Fibroblast of the conjunctiva (primary cell): ENCODE measurements at regions not wholly inside any gene's neighbourhood (a gene's known extent, or its start where the extent isn't known, plus 50 kb on each side); places are given as distances from the start of the nearest gene placed in this dataset.

Source experiments
- DNase-seq: peaks from one replicate; pipeline ENCODE4 v3.0.0-alpha.2; 2010; ENCODE audit warnings: low read depth

DNA sequence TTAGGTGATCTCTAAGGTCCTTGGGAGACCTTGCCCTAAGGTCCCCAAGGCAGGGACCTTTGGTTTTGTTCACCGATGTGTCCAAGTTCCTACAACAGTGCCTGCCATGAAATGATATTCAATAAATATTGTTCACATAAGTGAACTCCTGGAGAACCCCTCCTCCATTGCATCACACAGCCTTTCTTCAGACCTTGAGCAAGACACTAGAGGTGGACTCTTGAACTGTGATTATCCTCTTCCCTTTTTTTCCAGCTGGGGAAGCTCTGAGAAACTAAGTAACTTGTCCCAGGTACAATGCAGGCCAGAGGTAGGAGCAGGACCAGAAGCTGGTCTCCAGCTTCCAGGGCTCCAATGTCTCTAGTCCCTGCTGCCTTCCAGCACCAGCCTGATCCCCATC, 76.6 kb upstream of the LMO1 start:
- DNase-seq, result no peak

DNA sequence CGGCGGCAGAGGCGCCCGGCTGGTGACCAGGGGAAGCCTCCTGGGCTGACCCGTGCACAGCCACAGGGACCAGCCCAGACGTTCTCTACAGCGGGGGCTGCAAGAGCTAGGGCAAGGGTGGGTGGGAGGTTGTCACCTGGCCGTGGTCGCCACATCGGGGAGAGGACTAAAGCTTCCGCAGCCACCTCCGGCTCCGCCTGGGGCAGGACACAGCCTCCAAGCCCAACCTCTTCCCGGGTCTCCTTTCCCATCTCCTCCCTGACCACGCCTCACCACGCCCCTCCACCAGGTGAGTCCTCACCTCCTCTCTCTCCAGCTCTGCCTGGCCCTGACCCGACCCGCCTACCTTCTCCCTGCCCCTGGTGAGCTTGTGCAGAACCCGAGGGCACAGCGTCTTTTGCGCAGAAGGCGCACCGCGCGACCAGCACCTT, 75.9 kb upstream of the LMO1 start:
- DNase-seq, result no peak

DNA sequence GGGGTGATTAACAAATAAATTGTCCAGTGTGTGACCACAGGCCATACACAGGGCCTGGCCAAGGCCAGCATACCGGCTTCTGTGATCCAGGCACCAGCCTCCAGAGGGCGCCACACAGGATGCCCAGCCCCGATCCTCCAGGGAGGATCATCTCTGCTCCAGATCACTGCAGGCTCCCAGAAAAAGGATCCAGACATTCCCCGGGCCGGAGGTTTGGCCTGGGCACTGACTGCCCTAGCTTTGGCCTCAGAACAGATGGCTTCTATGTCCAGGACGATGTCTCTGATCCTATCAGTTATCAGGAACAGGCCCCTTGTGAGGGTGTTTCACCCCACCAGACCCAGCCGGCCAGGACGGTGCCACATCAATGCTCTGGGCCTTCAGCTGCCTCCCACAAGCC, 74.5 kb upstream of the LMO1 start:
- no peak for DNase-seq

DNA sequence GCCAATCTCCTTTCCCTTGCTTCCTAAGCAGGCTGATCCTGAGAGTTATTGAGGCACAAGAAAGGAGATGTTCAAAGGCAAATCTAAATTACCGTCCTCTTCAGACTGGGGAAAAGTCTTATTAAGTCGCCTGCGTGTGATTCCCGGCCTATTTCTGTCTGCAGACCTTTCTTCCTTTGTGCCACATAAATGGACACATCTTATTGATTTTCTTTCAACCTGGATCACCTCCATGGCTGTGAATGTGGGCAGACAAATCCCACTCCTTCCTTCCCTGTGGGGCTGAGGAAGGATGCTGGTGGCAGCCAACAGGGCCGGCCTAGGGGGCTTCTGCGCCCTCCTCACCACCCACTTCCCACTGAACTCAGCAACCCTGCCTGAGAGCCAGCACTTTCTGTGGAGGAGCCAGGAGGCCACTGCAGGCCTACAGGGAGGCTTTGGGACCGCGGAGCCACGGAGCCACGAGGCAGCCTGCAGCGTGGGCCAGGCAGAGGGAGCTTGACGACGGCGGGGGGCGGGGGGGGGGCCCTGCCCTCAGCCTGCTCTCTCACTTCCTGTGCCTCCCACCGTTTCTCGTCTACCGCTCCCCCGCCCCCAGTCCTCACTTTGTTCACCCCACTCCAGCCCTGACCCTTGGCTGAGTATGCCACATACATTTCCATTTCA, 73.6 kb upstream of the LMO1 start:
- DNase-seq, result no peak

DNA sequence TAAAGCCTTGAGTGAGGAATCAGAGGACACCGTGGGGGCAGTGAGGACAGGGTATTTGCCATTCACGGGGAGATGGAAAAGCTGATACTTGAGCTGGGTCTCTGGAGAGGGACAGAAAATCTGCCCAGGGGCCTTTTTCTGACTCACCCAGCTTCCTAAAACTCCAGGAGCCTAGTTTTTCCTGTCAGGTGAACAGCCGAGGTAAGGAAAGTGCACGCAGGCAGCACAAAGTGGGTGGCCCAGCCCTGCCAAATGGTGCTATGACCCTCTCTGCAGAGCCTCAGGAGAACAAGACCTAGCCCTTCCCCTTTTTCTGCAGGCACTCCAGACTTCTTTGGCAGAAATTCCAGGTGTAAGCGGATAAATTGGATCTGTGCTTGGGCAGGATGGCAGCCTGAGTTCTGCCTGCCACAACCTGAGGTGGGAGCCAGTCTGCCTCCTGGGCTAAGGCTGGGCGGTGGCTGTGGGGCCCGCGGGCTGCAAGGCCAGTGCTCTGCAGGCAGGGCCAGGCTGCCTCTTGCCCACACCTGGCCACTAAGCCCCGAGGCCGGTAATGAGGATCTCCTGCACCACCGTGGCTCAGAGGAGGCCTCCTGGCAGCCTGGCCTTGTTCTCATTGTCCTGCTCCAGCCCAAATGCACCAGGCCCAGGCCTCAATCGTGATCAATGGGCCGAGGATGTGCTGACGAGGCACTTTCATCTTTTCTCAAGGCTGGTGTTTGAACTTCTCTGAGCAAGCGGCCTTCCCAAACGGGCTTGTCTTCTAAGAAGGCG, 72.9 kb upstream of the LMO1 start:
- no peak for DNase-seq

DNA sequence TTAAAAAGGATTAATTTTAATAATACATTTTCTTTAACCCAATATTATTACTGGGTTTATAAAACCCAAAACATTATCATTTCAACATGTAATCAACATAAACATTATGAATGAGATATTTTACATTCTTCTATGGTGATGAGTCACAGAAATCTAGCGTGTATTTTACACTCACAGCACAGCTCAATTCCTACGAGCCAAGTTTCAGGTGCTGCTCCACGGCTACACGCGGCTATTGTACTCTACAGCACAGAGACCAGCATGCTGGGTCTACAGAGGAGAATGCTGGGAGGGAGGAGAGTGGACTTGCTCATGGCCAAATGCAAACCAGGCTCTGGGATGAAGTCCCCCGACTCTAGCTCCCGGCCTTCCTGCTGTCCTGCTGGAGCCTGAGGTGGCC, 72.0 kb upstream of the LMO1 start:
- DNase-seq, result no peak

DNA sequence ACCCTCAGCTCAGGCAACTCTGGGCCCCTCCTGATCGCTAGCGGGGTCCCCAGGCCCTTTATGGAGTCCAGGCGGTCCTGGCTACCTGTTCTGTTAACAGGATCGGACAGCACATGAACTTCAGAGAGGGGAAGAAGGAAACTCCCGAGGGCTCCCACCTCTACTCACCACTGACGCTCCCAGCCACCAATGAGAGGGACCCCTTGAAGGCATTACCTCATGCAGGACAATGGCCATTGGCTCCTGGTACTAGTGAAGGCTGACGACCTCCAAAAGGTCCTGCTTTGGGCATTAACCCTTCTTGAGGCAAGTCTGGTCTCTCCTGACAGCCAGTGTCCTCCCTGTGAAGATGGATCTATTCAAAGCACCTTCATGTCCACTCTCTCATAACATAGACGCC, 71.5 kb upstream of the LMO1 start:
- DNase-seq, result no peak

DNA sequence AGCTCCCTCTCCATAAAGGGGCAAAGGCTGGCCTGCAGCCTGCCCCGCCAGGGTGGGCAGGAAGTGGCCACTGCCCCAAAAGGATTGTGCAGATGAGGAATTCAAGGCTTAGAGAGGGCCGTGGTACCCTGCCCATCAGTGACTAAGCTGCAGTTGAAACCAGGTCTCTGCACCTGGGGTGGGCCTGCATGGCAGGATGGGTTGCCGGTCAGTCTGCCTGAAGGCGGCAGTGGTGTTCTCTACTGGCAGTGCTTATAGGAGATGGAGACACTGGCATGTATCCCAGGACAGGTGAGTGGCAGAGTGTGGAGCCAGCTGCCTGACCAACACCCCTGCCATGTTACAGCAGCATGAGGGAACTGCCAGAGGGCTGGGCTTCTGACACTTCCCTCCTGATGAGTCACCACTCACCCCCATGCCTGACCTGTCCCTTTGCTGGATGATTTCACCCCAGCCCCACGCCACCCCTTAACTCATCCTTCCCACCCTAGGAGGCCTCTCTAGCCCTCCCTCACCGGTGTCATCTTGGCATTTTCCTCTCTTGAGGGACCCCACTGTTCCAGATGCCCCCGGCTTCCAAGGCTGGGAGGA, 70.2 kb upstream of the LMO1 start:
- no peak for DNase-seq

DNA sequence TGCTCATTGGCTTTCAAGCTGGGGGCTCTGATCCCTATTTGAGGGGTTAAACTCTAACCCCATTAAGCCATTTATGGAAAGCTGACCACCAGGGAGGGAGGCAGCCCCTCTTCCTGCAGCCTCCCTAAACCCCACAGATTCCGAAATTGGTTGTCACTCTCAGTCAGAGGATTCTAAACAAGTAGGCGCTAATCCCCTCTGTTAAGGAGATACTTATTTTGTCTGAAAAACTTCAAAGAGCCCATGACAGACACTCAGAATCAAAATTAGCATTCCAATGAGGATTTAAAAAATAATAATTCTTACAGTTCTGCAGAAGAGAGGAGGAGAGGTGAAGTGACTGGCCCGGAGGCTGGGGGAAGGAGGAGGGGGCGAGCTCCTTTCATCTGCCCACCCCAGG, 69.7 kb upstream of the LMO1 start:
- DNase-seq, result no peak

DNA sequence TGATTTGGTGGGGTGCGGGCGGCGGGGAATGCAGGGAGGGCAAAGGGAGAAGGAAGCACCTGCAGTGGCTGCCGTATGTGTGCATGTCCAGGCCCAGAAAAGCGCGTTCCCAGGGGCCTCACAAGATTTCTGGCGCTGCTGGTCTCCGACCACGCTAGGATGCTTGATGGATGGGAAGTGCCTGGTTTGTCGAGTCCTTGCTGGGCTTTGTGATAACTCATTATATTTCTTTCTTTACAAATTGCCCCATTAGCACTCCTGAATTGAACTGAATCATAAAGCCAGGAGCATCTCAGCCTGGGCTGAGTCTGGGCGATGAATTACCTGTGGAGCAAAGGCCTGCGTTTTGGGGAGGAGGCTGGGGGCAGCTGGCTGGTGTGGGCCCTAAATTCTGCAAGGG, 69.2 kb upstream of the LMO1 start:
- DNase-seq, result no peak

DNA sequence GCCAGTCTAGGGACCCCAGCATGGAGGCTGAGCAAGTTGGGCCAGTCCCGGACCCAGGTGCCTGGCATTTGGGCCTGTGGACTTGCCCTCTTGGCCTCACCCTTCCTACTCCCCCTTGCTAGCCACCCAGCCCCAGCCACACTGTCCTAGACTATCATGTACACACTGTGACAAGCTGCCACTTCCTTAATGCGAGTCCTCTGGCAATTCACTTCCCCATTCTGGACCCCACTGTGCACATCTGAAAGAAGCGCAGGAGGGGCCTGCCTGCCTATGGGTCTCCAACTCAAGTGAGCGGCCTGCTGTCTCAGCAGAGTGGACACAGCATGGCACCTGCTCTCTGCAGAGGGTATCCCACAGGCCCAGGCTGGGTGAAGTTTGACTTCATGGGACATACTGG, 68.5 kb upstream of the LMO1 start:
- no peak for DNase-seq

DNA sequence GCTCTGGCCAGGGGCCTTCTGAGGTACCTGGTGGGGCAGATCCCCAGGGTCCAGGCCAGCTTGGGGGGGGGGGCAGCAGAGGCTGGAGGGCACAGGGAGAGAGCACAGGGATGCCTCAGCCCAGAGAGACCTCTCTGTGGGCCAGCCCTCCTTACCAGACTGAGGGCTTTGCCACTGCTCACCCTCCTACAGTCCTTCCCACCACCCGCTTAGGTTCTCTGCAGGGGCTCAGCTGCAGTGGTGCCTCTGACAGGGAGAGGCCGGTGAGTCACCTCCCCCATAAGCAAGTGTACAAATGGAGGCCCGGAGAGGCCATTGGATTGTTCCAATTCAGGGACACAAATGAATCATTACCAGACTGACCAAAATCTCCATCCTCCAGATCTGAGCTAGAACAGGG, 68.1 kb upstream of the LMO1 start:
- no peak for DNase-seq

DNA sequence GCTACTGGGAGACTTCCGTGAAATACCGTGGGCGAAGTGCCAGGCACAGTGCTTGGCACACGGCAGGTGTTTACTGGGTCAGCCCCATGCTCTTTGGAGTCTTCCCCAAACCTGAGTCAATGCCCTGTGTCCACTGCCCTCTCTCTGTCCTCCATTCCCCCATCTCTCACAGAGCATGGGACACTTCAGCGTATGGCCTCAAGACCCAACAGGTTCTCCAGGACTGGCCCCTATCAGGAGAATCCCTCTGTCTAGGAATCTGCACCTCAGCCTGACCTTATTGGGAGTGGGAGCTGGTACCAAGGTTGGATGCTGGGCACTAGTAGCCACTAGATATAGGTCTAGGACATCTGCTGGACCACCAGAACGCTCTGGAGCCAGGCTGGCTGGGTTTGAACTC, 67.2 kb upstream of the LMO1 start:
- DNase-seq, result no peak

DNA sequence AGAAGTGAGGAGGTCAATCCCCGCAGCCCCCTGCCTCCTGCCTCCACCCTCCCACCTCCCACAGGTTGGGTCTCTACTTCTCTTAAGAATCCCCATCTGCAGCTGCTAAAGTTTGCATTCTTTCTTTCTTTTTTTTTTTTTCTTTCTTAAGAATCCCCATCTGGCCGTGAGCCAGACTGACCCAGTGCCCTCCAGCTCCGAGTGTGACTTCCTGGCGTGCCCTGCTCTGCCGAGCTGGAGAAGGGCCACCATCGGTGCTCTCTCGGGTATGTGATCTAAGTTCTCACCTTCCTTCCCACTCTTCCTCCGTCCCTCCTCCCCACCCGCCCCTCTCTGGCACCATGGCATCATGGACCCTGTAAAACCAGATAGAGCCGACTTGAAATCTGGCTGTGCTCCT, 66.7 kb upstream of the LMO1 start:
- no peak for DNase-seq

DNA sequence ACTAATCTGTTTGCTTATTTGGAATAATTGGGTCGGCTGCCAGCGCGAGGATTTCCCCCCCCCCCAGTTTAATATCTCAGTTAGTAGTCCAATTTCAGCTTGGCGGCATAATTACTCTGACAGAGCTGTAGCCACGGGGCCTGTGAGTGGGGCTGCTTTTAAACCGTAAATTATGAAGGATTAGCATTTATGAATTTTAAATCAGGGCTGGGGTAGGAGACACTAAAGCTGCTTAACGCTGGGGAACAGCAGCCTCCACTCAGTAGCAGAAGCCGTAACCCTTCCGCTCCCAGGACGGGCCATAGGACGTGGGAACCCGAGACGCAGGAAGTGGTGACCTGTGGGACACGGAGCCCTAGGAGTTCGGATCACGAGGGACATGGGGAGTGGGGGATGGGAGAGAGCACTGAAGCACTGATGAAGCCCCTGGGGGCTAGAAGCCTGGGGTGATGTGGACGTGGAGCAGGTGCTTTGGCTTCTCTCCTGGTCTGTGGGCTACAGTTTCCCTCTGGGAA, 66.2 kb upstream of the LMO1 start:
- DNase-seq, result no peak

DNA sequence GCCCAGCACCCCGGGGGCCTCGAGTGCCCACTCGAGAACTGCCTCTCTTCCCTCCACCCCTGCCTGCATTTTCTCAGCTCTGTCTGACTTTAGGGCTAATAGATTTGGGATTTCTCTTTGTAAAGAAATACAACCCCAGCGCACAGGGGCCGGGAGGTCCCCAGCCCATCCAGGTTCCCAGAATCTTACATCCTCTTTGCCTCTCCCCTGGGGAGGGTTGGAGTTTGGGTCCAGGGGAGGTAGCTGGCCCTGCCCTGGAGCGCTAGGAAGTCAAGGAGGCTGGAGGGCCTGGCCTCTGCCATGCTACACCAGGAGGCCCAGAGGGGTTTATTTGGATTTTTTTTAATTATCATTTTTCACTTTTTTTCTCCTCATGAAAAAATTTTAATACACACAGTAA, 65.7 kb upstream of the LMO1 start:
- DNase-seq, result no peak

DNA sequence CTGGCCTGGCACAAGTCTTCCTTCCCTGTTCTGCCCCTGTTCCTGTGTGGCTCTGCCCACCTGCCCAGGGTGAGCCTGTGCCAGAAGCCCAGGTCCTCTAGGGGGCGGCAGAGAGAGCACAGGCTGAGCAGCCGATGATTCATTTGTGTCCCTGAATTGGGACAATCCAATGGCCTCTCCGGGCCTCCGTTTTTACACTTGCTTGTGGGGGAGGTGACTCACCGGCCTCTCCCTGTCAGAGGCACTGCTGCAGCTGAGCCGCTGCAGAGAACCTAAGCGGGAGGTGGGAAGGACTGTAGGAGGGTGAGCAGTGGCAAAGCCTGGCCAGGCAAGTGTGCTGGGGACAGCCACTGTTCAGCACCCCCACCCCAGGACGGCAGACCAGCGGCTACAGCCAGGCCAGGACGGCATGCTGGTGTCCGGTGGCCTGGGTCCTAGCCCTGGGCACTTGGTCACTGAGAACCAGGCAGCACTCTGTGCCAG, 65.2 kb upstream of the LMO1 start:
- DNase-seq, result peak; percentile 51

DNA sequence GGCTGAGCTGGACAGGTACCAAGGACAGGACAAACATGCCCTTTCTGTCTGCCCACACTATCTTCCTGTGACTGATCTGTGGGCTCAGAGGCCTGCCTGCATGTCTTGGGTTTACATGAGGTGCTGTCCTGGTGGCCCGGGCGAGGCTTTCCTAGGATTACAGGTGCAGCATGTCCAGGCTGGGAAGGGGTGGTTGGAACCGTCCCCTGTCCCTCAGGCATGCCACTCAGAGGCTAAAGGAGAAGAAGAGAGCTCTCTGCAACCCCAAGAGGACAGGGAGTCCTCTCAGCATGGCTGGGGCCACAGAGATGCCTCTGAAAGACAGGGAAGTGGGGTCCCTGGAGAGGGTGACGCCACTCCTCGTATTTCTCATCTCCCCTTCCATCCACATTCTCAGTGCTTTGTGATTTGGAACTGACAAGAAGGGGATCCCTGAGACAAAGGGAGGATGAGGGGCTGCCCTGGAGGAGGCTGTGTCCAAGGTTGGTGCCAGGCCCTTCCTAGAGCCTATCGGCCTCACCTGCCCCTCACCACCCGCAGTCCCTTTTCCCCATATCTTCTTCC, 64.6 kb upstream of the LMO1 start:
- DNase-seq, result no peak

DNA sequence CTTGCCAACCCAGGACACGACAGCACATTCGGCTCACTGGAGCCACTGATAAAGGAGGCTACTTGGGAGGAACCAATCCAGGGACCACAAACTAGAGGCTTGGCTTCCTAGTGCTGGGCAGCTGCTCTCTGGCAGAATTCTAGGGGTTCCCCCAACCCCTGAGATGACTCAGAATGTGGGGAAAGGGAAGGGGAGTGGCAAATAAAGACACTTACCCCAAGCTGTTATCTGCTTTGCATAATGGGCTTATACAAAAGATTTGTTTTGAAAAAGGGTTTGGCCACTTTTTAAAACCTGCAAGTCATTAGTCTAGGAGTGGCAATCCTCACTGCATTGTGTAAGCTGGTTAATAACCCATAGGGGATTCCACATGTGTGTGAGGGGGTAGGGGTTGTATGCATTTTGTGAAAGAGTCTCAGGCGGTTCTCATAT, 64.1 kb upstream of the LMO1 start:
- DNase-seq, result no peak

DNA sequence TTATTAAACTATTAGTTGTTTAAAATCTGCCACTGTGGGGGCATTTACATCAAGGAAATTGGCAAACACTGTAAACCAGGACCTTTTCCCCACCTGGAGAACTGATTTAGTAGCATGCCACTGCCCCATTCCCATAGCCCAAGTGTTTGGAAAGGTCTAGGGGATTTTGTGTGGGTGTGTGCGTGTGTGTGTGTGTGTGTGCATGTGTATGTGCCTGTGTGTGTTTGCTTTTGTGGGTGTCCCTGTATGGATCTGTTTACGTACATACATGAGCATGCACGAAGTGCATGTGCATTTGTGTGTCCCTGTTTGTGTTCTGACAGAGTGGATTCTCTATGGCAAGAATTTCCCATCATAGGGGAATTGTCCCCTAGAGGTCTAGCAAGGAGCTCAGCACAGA, 62.7 kb upstream of the LMO1 start:
- DNase-seq, result no peak

DNA sequence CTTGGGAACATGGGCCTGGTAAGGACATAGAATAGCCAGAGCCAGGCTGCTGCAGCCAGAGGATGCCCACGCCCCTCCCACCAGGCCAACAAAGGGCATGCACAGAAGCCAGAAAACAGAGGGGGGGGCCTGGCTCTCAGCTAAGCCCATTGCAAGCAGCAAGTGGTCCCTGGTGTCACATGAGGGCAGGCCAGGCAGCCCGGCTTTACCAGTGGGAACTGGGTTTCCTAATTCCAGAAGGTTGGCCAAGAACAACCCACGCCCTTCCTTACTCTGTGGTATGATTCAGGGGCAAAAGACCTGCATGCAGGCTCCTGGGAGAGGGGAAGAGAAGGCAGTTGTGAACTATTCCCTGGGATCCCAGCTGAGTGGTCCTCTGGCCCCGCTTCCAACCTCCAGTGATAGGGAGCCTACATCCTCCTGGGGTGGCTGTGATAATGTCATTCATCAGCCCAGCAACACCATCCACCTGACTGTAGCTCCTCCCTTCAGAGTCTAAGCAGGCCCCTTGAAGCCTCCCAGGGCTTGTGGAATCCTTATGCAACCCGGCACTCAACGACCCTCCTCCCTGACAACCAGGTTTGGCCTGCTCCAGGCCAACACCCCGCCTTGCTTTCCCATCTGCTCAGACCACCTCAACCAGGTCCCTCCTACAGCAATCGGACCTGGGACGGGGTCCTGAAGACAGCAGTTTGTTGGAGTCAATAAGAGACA, 62.1 kb upstream of the LMO1 start:
- no peak for DNase-seq
